Progenitor cell of endocrine pancreas (in vitro differentiated cells): ENCODE measurements at regions not wholly inside any gene's neighbourhood (a gene's known extent, or its start where the extent isn't known, plus 50 kb on each side); places are given as distances from the start of the nearest gene placed in this dataset.

Source experiments
- DNase-seq: peaks from one replicate; pipeline ENCODE4 v3.0.0; 2021; ENCODE audit warnings: low spot score; ENCODE audit not compliant: unreplicated experiment
- H3K27ac Mint-ChIP-seq: 2 replicates; pipeline ENCODE4 v1.8.0; 2021; ENCODE audit warnings: mild to moderate bottlenecking, moderate library complexity, mixed read lengths
- H3K27me3 Mint-ChIP-seq: 2 replicates; pipeline ENCODE4 v1.8.0; 2021; ENCODE audit warnings: mixed read lengths
- H3K36me3 Mint-ChIP-seq: 2 replicates; pipeline ENCODE4 v1.8.0; 2022; ENCODE audit warnings: mixed read lengths; ENCODE audit not compliant: insufficient read depth
- H3K4me1 Mint-ChIP-seq: 2 replicates; pipeline ENCODE4 v1.8.0; 2021; ENCODE audit warnings: low read depth, mixed read lengths
- H3K4me3 Mint-ChIP-seq: 2 replicates; pipeline ENCODE4 v1.8.0; 2021; ENCODE audit warnings: low read depth, mild to moderate bottlenecking, moderate library complexity, mixed read lengths
- H3K9me3 Mint-ChIP-seq: 2 replicates; pipeline ENCODE4 v1.8.0; 2021; ENCODE audit warnings: low read depth, mixed read lengths
- TF ChIP-seq, protein P1 (sequence below): fragments of 200-600 bp; sonication (generic); IDR thresholded peaks from one replicate; pipeline ENCODE4 v1.5.0; 2021; ENCODE audit warnings: antibody characterized with exemption, mild to moderate bottlenecking; ENCODE audit not compliant: unreplicated experiment

DNA sequence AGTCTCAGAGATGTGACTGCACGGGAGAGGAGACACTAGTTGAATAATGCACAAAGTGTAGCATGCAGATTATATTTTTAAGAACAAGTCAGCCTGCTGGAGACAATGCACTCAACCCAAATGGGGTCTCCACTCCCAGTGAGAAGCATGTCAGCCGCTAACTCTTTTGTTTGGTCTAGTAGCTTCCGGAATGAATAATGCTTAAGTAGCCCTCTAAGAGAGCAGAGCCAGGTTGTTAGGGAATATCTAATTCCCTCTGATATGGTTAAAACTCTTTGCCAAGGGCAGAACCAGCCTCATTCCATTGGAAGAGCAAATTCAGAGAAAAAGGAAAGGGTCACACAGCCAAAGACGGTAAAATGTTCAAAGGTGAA is 80.4 kb downstream of the DAD1 start:
- Mint-ChIP-seq H3K27ac (no peak overlapping the region), H3K27me3 (no peaks in the 10 kb centered on the region), H3K4me1 (peaks cover 32% of the 10 kb centered on the region), H3K9me3 (no peaks in the 10 kb centered on the region), H3K36me3 (no peaks in the 10 kb centered on the region), H3K4me3 (no peak overlapping the region)
- no peak for DNase-seq
- TF ChIP-seq, protein P1, sequence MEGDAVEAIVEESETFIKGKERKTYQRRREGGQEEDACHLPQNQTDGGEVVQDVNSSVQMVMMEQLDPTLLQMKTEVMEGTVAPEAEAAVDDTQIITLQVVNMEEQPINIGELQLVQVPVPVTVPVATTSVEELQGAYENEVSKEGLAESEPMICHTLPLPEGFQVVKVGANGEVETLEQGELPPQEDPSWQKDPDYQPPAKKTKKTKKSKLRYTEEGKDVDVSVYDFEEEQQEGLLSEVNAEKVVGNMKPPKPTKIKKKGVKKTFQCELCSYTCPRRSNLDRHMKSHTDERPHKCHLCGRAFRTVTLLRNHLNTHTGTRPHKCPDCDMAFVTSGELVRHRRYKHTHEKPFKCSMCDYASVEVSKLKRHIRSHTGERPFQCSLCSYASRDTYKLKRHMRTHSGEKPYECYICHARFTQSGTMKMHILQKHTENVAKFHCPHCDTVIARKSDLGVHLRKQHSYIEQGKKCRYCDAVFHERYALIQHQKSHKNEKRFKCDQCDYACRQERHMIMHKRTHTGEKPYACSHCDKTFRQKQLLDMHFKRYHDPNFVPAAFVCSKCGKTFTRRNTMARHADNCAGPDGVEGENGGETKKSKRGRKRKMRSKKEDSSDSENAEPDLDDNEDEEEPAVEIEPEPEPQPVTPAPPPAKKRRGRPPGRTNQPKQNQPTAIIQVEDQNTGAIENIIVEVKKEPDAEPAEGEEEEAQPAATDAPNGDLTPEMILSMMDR = no peak

DNA sequence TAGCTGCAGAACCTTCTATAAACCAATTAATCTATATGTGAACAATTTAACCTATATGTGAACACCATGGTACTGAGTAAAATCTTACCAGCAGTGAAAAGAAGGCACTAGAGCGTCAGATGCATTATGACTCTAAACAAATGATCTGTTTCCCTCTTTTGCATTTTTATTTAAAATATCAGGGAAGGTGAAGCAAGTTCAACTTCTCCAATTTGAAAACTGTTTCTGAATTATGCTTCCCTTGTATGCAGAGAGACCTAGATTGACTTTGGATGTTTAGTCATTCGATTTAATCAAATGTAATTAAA is 80.9 kb downstream of the DAD1 start:
- Mint-ChIP-seq H3K27me3 (no peaks in the 10 kb centered on the region), H3K27ac (no peak overlapping the region), H3K4me1 (peaks cover 32% of the 10 kb centered on the region), H3K4me3 (no peak overlapping the region), H3K9me3 (no peaks in the 10 kb centered on the region), H3K36me3 (no peaks in the 10 kb centered on the region)
- no peak for DNase-seq
- TF ChIP-seq, protein P1 = no peak

DNA sequence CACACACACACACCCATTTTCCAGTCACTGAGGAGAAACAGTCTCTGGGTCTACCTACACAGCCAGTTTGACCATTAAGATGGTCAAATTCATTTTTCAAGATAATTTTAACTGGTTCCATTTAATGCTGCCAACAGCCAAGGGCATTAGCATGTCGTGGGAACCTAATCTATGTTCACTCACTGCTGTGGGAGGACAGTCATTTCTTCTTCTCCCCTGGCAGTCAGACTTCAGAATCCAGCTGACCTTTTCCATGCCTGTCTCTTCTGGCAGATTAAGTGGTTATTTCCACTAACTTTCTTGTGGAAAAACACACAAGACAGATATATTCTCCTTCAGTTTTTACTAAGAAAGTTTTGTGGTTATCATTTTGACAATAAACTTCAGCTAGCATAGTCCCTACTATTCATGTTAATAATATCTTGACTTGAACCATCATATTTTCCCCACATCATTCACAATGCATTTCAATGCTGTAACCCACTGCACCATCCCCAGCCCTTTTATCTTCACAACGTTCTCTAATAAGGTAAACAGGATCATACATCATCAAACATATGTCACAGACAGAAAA is 82.2 kb downstream of the DAD1 start:
- H3K4me3 Mint-ChIP-seq = no peak overlapping the region
- no peaks in the 10 kb centered on the region for H3K27me3 Mint-ChIP-seq
- no peaks in the 10 kb centered on the region for H3K36me3 Mint-ChIP-seq
- H3K9me3 Mint-ChIP-seq = no peaks in the 10 kb centered on the region
- TF ChIP-seq, protein P1 = no peak
- peaks cover 35% of the 10 kb centered on the region for H3K4me1 Mint-ChIP-seq
- H3K27ac Mint-ChIP-seq = no peak overlapping the region
- no peak for DNase-seq

DNA sequence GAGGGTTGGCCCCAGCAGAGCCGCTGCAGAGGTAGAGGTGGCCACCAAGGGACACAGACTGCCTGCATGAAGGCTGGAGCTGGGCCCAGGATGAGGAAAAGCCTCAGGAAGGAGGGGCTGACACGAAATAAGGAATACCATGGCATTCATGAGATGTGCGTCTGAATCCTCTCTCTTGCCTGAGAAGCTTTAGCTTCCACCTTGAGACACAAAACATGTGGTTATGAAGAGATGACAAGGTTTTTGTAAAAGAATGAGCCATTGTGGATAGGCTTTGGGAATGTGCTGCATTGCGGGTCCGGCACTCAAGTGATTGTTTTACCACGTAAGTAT is 82.7 kb downstream of the DAD1 start:
- no peak for DNase-seq
- no peaks in the 10 kb centered on the region for H3K36me3 Mint-ChIP-seq
- TF ChIP-seq, protein P1 = no peak
- no peaks in the 10 kb centered on the region for H3K27me3 Mint-ChIP-seq
- H3K9me3 Mint-ChIP-seq = no peaks in the 10 kb centered on the region
- H3K27ac Mint-ChIP-seq = no peak overlapping the region
- H3K4me3 Mint-ChIP-seq = no peak overlapping the region
- peaks cover 35% of the 10 kb centered on the region for H3K4me1 Mint-ChIP-seq

DNA sequence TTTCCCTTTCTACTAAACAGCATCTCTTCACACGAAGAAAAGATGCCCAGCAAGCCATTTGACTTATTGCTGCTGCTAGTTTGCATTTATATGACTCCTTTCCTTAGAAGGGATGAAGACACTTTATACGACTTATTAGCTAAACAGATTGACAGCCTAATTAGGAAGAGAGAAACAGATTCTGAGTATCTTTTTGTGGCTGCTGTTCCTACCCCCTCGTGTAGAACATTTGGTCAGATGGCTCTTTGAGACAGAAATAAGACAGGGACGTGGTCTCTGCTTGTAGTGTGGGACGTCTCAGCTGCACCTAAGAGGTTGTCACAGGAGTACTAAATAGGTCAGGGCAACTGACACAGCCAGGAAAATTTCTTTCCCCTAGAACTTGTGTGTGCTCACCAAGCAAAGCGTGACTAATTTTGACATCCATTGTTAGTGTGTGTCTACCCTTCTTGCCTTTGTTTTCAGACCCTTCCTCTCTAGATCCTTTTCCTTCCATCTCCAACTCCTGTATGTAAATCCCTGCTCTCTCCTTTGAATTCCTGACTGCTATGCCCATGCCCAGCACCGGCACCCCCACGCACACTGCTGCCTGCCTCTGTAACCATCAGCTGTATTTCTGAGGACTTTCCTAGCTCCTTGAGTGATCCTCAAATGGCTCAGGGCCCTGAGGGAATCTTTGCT is 83.2 kb downstream of the DAD1 start:
- H3K27me3 Mint-ChIP-seq = no peaks in the 10 kb centered on the region
- H3K4me3 Mint-ChIP-seq = no peak overlapping the region
- peaks cover 33% of the 10 kb centered on the region for H3K4me1 Mint-ChIP-seq
- no peak for DNase-seq
- H3K27ac Mint-ChIP-seq = no peak overlapping the region
- no peaks in the 10 kb centered on the region for H3K9me3 Mint-ChIP-seq
- no peaks in the 10 kb centered on the region for H3K36me3 Mint-ChIP-seq
- TF ChIP-seq, protein P1 = no peak
